Smooth muscle cell (in vitro differentiated cells): ENCODE measurements at regions not wholly inside any gene's neighbourhood (a gene's known extent, or its start where the extent isn't known, plus 50 kb on each side); places are given as distances from the start of the nearest gene placed in this dataset.

Experiments
- DNase-seq: peaks from one replicate; lab custom pipeline; 2025; ENCODE audit not compliant: unreplicated experiment; lab: John Stamatoyannopoulos, UW
- H2AFZ ChIP-seq: fragments of 200-600 bp; sonication (generic); 2 replicates; pipeline ENCODE4 v1.6.0; 2016; ENCODE audit warnings: antibody characterized with exemption, low read depth, mild to moderate bottlenecking
- H3F3A ChIP-seq: fragments of 200-600 bp; sonication (generic); 2 replicates; pipeline ENCODE4 v1.6.0; 2017; ENCODE audit warnings: antibody characterized with exemption, low read depth
- H3K27ac ChIP-seq: fragments of 200-600 bp; sonication (generic); 2 replicates; pipeline ENCODE4 v1.5.1; 2016; ENCODE audit warnings: low read depth, mild to moderate bottlenecking
- H3K27me3 ChIP-seq: fragments of 200-600 bp; sonication (generic); 2 replicates; pipeline ENCODE4 v1.6.1; 2016; ENCODE audit warnings: low read depth, mild to moderate bottlenecking
- H3K36me3 ChIP-seq: fragments of 200-600 bp; sonication (generic); 2 replicates; pipeline ENCODE4 v1.5.1; 2016; ENCODE audit warnings: low read depth
- H3K4me1 ChIP-seq: fragments of 200-600 bp; sonication (generic); 2 replicates; pipeline ENCODE4 v1.5.1; 2016; ENCODE audit warnings: low read depth
- H3K4me2 ChIP-seq: fragments of 200-600 bp; sonication (generic); 2 replicates; pipeline ENCODE4 v1.6.0; 2016; ENCODE audit warnings: mild to moderate bottlenecking
- H3K4me3 ChIP-seq: fragments of 200-600 bp; sonication (generic); 2 replicates; pipeline ENCODE4 v1.5.1; 2016; ENCODE audit warnings: mild to moderate bottlenecking
- H3K79me2 ChIP-seq: fragments of 200-600 bp; sonication (generic); 2 replicates; pipeline ENCODE4 v1.6.0; 2016; ENCODE audit warnings: low read depth, mild to moderate bottlenecking
- H3K9ac ChIP-seq: fragments of 200-600 bp; sonication (generic); 2 replicates; pipeline ENCODE4 v1.6.0; 2016; ENCODE audit warnings: low read depth
- H3K9me3 ChIP-seq: fragments of 200-600 bp; sonication (generic); replicated peaks from 2 replicates; pipeline ENCODE4 v1.5.1; 2016; ENCODE audit warnings: low read depth
- H4K20me1 ChIP-seq: fragments of 200-600 bp; sonication (generic); 2 replicates; pipeline ENCODE4 v1.6.0; 2016; ENCODE audit warnings: low read depth
- CTCF ChIP-seq: fragments of 200-600 bp; sonication (generic); IDR thresholded peaks from 2 replicates; pipeline ENCODE4 v1.5.1; 2017; ENCODE audit warnings: borderline replicate concordance, mild to moderate bottlenecking, antibody characterized with exemption; ENCODE audit not compliant: insufficient read depth, poor library complexity, severe bottlenecking
- whole genome bisulfite sequencing: methylation state at CpG from one replicate; pipeline ENCODE4 v1.1.7; 2016; ENCODE audit warnings: low lambda C conversion rate; 5-methylcytosine and 5-hydroxymethylcytosine counted together

- DNase-seq = no peak
- no peak overlapping the region for H3K9ac ChIP-seq
- H3K9me3 ChIP-seq = peaks cover 10% of the 10 kb centered on the region
- H3F3A ChIP-seq = no peaks in the 10 kb centered on the region
- H4K20me1 ChIP-seq = no peaks in the 10 kb centered on the region
- TF ChIP-seq CTCF = no peak
- no peaks in the 10 kb centered on the region for H3K27me3 ChIP-seq
- H2AFZ ChIP-seq = no peak overlapping the region
- no peaks in the 10 kb centered on the region for H3K4me1 ChIP-seq
- 91% methylated on average over 4 of the region's 4 CpGs for WGBS
- H3K4me3 ChIP-seq = no peak overlapping the region
- no peak overlapping the region for H3K27ac ChIP-seq
- peaks cover 3% of the 10 kb centered on the region for H3K36me3 ChIP-seq
- no peak overlapping the region for H3K4me2 ChIP-seq
- H3K79me2 ChIP-seq = no peaks in the 10 kb centered on the region
Observed at GRCh38 chr4:17157304-17157703, 258.9 kb upstream of the LDB2 start.

- H3K4me2 ChIP-seq = no peak overlapping the region
- no peak for DNase-seq
Observed at GRCh38 chr4:17155486-17155885, 257.0 kb upstream of the LDB2 start.

GRCh38 chr4:17153572-17153971, 255.1 kb upstream of the LDB2 start:
- no peak overlapping the region for H3K27ac ChIP-seq
- H3K4me2 ChIP-seq = no peak overlapping the region
- no peak overlapping the region for H3K9ac ChIP-seq
- no peak overlapping the region for H3K4me3 ChIP-seq
- H3K9me3 ChIP-seq = no peaks in the 10 kb centered on the region
- peak overlapping the region; percentile 5 for H2AFZ ChIP-seq
- H3K79me2 ChIP-seq = no peaks in the 10 kb centered on the region
- no peak for DNase-seq
- no peaks in the 10 kb centered on the region for H3K36me3 ChIP-seq
- TF ChIP-seq CTCF = no peak
- no peaks in the 10 kb centered on the region for H3K27me3 ChIP-seq
- H3F3A ChIP-seq = no peaks in the 10 kb centered on the region
- no peaks in the 10 kb centered on the region for H3K4me1 ChIP-seq
- H4K20me1 ChIP-seq = no peaks in the 10 kb centered on the region
- WGBS = 88% methylated on average over 6 of the region's 6 CpGs

More at GRCh38 chr4:17155486-17155885, 257.0 kb upstream of the LDB2 start:
- no peaks in the 10 kb centered on the region for H3K79me2 ChIP-seq
- H3K36me3 ChIP-seq = no peaks in the 10 kb centered on the region
- no peak for TF ChIP-seq CTCF
- no peaks in the 10 kb centered on the region for H4K20me1 ChIP-seq
- no peak overlapping the region for H2AFZ ChIP-seq
- no peak overlapping the region for H3K4me3 ChIP-seq
- no peaks in the 10 kb centered on the region for H3K9me3 ChIP-seq
- H3K27ac ChIP-seq = no peak overlapping the region
- H3K9ac ChIP-seq = no peak overlapping the region
- H3K27me3 ChIP-seq = no peaks in the 10 kb centered on the region
- no peaks in the 10 kb centered on the region for H3K4me1 ChIP-seq
- H3F3A ChIP-seq = no peaks in the 10 kb centered on the region

DNA sequence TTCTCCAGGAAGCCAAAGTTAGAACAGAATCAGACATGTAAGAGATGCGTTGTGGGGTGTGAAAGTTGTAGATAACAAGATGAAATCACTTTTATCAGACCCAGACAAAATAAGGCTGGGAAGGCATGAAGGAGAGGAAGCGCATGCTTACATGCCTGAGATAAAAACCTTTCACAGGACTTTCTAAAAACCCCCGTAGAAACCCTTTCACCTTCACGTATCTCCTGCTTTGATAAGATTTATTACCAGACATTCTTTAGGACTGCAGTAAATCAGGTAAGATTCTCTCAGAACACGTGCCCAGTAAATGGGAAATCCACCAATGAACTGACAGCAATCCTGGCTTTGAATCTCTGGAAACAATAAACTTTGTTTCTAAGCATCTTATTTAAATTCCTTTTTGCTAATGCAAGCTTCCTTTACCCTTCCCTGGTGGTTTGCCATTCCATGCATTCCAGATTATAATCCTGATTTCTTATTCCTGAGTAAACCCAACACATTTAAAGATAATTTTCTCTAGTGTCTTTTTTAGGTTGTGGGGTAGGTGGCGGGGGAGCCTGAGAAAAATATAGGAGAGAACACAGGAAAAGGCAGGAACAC, 254.6 kb upstream of the LDB2 start:
- Histone ChIP-seq H3K36me3 (no peaks in the 10 kb centered on the region), H3K27ac (no peak overlapping the region), H3K79me2 (no peaks in the 10 kb centered on the region), H3K4me2 (no peak overlapping the region), H3K4me1 (no peaks in the 10 kb centered on the region), H3F3A (no peaks in the 10 kb centered on the region), H2AFZ (peak overlapping the region; percentile 5), H3K4me3 (no peak overlapping the region), H4K20me1 (no peaks in the 10 kb centered on the region), H3K9ac (no peak overlapping the region), H3K9me3 (no peaks in the 10 kb centered on the region), H3K27me3 (no peaks in the 10 kb centered on the region)
- DNase-seq = no peak
- 33% methylated on average over 6 of the region's 6 CpGs for WGBS
- no peak for TF ChIP-seq CTCF
